ENCODE measurements at regions not wholly inside any gene's neighbourhood (a gene's known extent, or its start where the extent isn't known, plus 50 kb on each side); places are given as distances from the start of the nearest gene placed in this dataset.

DNA sequence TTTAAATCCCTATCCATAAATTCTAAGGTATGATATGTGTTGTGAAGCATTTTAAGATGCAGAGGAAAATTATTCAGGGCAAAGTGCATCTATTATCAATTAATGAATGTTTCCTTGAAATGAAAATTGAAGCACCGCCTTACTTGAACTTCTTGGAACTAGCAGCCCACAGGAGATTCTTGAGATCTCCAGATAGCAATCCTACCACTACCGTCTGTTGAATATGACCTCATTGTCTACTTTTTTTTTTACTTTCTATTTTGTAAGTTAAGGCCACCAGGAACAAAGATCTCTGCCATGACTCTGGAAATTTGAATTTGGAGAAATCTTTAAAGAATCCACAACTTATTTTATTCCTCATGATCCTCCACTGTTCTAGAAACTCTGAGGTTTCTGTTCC lies 808.7 kb downstream of the KCNA4 start:
- Mint-ChIP-seq H3K4me1 (no peaks in the 10 kb centered on the region), H3K4me3 (no peak overlapping the region), H3K27me3 (ENCODE audit: low read depth, poor library complexity) (no peaks in the 10 kb centered on the region), H3K36me3 (ENCODE audit: low read depth) (no peaks in the 10 kb centered on the region), H3K27ac (no peak overlapping the region), H3K9me3 (no peaks in the 10 kb centered on the region)
- DNase-seq = no peak
- TF ChIP-seq CTCF (IDR thresholded peaks at IDR 0.05) = no peak

- H3K4me3 Mint-ChIP-seq = no peak overlapping the region
- no peaks in the 10 kb centered on the region for H3K9me3 Mint-ChIP-seq
- DNase-seq = no peak
- H3K27me3 Mint-ChIP-seq (ENCODE audit: low read depth, poor library complexity) = peaks cover 3% of the 10 kb centered on the region
- TF ChIP-seq CTCF (IDR thresholded peaks at IDR 0.05) = no peak
- no peaks in the 10 kb centered on the region for H3K4me1 Mint-ChIP-seq
- no peaks in the 10 kb centered on the region for H3K36me3 Mint-ChIP-seq (ENCODE audit: low read depth)
- H3K27ac Mint-ChIP-seq = no peak overlapping the region
Measured at GRCh38 chr11:29200791-29201562, 815.9 kb downstream of the KCNA4 start.

DNA sequence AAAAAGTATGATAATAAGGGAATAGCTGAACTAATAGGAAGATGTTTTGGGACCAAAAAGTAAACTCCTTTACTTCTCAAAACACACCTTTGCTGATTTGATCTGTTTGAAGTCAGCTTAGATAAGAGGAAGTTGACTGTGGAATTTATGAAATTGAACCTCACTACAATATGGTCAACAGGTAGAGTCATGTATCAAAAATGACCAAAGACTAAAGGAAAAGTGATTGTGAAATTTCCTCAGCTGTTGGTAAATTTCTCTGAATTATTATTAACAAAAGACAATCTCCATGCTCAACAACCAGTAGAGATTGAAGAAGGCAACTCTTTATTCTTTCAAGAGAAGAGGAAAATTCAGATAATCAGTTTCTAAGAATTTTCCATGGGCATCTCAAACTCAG lies 826.5 kb downstream of the KCNA4 start:
- peaks cover 7% of the 10 kb centered on the region for H3K27me3 Mint-ChIP-seq (ENCODE audit: low read depth, poor library complexity)
- H3K4me3 Mint-ChIP-seq = no peak overlapping the region
- no peak for TF ChIP-seq CTCF (IDR thresholded peaks at IDR 0.05)
- H3K9me3 Mint-ChIP-seq = no peaks in the 10 kb centered on the region
- H3K27ac Mint-ChIP-seq = no peak overlapping the region
- H3K36me3 Mint-ChIP-seq (ENCODE audit: low read depth) = no peaks in the 10 kb centered on the region
- H3K4me1 Mint-ChIP-seq = no peaks in the 10 kb centered on the region
- DNase-seq = no peak

- Mint-ChIP-seq H3K4me3 (no peak overlapping the region), H3K9me3 (peaks cover under 1% of the 10 kb centered on the region), H3K4me1 (no peaks in the 10 kb centered on the region), H3K27me3 (ENCODE audit: low read depth, poor library complexity) (peaks cover 4% of the 10 kb centered on the region), H3K27ac (no peak overlapping the region), H3K36me3 (ENCODE audit: low read depth) (no peaks in the 10 kb centered on the region)
- DNase-seq = no peak
- no peak for TF ChIP-seq CTCF (IDR thresholded peaks at IDR 0.05)
Measured at GRCh38 chr11:29187215-29187614, 829.6 kb downstream of the KCNA4 start.

- Mint-ChIP-seq H3K27ac (no peak overlapping the region), H3K36me3 (ENCODE audit: low read depth) (no peaks in the 10 kb centered on the region), H3K4me1 (no peaks in the 10 kb centered on the region), H3K9me3 (peaks cover 5% of the 10 kb centered on the region), H3K27me3 (ENCODE audit: low read depth, poor library complexity) (peaks cover 6% of the 10 kb centered on the region), H3K4me3 (no peak overlapping the region)
- DNase-seq = no peak
- no peak for TF ChIP-seq CTCF (IDR thresholded peaks at IDR 0.05)
Measured at GRCh38 chr11:29184939-29185890, 831.6 kb downstream of the KCNA4 start.

All from nephron progenitor cell (in vitro differentiated cells).